Keratinocyte (primary cell): ENCODE measurements at regions not wholly inside any gene's neighbourhood (a gene's known extent, or its start where the extent isn't known, plus 50 kb on each side); places are given as distances from the start of the nearest gene placed in this dataset.

Experiments
- DNase-seq: peaks from one replicate; pipeline ENCODE4 v3.0.0-alpha.2; 2011; ENCODE audit warnings: low read depth, missing footprints, low spot score
- FAIRE-seq: peaks from 2 replicates; lab custom pipeline; 2011; peaks lifted over from hg19 to GRCh38; lab: Jason Lieb, UNC
- H2AFZ ChIP-seq: 2 replicates; pipeline ENCODE4 v1.6.0; 2012; ENCODE audit warnings: low read length, control low read depth, inconsistent platforms; ENCODE audit not compliant: control insufficient read depth
- H3K27ac ChIP-seq: 2 replicates; pipeline ENCODE4 v1.5.1; 2011; ENCODE audit warnings: low read length; ENCODE audit not compliant: control insufficient read depth, insufficient read depth
- H3K27me3 ChIP-seq: 3 replicates; pipeline ENCODE4 v1.6.0; 2011; ENCODE audit warnings: low read length; ENCODE audit not compliant: control insufficient read depth, insufficient read depth; ENCODE audit errors: extremely low read depth
- H3K36me3 ChIP-seq, 2 experiments: 2 replicates in 1 of 2; 3 replicates in 1 of 2; pipeline ENCODE4 v1.5.1; 2011; ENCODE audit warnings: low read length in 2 of 2, mild to moderate bottlenecking in 1 of 2; ENCODE audit not compliant: control insufficient read depth in 2 of 2, insufficient read depth in 2 of 2; ENCODE audit errors: extremely low read depth in 1 of 2
- H3K4me1 ChIP-seq: 3 replicates; pipeline ENCODE4 v1.5.1; 2011; ENCODE audit warnings: low read length; ENCODE audit not compliant: control insufficient read depth, insufficient read depth; ENCODE audit errors: extremely low read depth
- H3K4me2 ChIP-seq: 3 replicates; pipeline ENCODE4 v1.6.0; 2011; ENCODE audit warnings: low read depth, low read length; ENCODE audit not compliant: control insufficient read depth, insufficient read depth; ENCODE audit errors: extremely low read depth
- H3K4me3 ChIP-seq, 3 experiments: fragments of 200-600 bp in 1 of 3; sonication (generic) in 1 of 3; 2 replicates in 2 of 3; 3 replicates in 1 of 3; pipeline ENCODE4 v1.5.1; 2011 to 2016; ENCODE audit warnings: low read length in 3 of 3, mild to moderate bottlenecking in 3 of 3, control low read depth in 2 of 3, inconsistent platforms in 1 of 3, low read depth in 1 of 3, mixed read lengths in 1 of 3, mixed run types in 1 of 3, moderate library complexity in 1 of 3; ENCODE audit not compliant: control insufficient read depth in 2 of 3, insufficient read depth in 2 of 3; ENCODE audit errors: extremely low read depth in 1 of 3
- H3K79me2 ChIP-seq: 2 replicates; pipeline ENCODE4 v1.6.0; 2012; ENCODE audit warnings: low read length; ENCODE audit not compliant: control insufficient read depth, insufficient read depth
- H3K9ac ChIP-seq: 3 replicates; pipeline ENCODE4 v1.6.0; 2011; ENCODE audit warnings: low read length; ENCODE audit not compliant: control insufficient read depth, insufficient read depth; ENCODE audit errors: extremely low read depth
- H3K9me1 ChIP-seq: 3 replicates; pipeline ENCODE4 v1.6.0; 2011; ENCODE audit warnings: low read length; ENCODE audit not compliant: control insufficient read depth, insufficient read depth; ENCODE audit errors: extremely low read depth
- H3K9me3 ChIP-seq: 2 replicates; pipeline ENCODE4 v1.5.1; 2012; ENCODE audit warnings: low read depth, low read length; ENCODE audit not compliant: control insufficient read depth
- H4K20me1 ChIP-seq: 3 replicates; pipeline ENCODE4 v1.6.0; 2011; ENCODE audit warnings: low read length; ENCODE audit not compliant: control insufficient read depth, insufficient read depth; ENCODE audit errors: extremely low read depth
- EZH2 ChIP-seq: IDR thresholded peaks from one replicate; pipeline ENCODE4 v1.6.1; 2012; ENCODE audit warnings: inconsistent platforms, mild to moderate bottlenecking, low read length, moderate library complexity
- dilution Hi-C: fragments of 300-500 bp; cut with MboI; formaldehyde crosslinking; loops from one replicate; pipeline ENCODE4 v1.7.0; 2020; ENCODE audit warnings: low sequenced_read_pairs; ENCODE audit not compliant: extremely low pct_ligation_motif_present
- TF ChIP-seq, protein P1 (sequence below), 3 experiments: IDR thresholded peaks in 1 of 3; conservative IDR thresholded peaks in 1 of 3; optimal IDR thresholded peaks in 1 of 3; 2 replicates in 2 of 3; 3 replicates in 1 of 3; pipeline versions ENCODE3 to v1.5.1; 2011; ENCODE audit warnings: low read length in 3 of 3, mild to moderate bottlenecking in 3 of 3, moderate library complexity in 2 of 3, control low read depth in 1 of 3, inconsistent platforms in 1 of 3; ENCODE audit not compliant: insufficient read depth in 2 of 3; ENCODE audit errors: extremely low read depth in 1 of 3

DNA sequence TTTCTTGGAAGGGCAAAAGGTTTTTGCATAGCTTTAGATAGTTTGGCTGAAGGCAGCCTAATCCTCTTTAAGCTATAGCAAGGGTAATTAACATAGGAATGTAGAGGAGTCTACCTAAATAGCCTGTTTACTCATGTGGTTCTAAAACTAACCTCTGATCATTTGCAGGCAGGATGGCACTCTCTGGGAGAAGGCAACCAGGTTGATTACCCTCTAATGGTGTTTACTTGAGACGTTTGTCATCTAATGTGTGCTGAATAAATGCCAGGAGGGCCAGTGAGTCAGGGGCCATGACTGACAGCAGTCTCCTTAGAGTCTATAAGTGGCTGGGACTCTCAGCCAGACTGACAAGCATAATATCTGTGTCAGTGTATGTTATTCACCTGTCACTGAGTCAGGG lies 286.4 kb downstream of the PCNX1 start:
- Histone ChIP-seq H3K27ac (no peak overlapping the region), H3K9me1 (no peaks in the 10 kb centered on the region), H3K36me3 (no peaks in the 10 kb centered on the region), H3K27me3 (peaks cover 2% of the 10 kb centered on the region), H3K4me3 (no peak overlapping the region), H2AFZ (no peak overlapping the region), H3K4me1 (no peaks in the 10 kb centered on the region), H3K9me3 (no peaks in the 10 kb centered on the region), H3K4me2 (no peak overlapping the region), H3K9ac (no peak overlapping the region), H3K79me2 (no peaks in the 10 kb centered on the region), H4K20me1 (no peaks in the 10 kb centered on the region)
- dilution Hi-C loops: no loop called here
- TF ChIP-seq, protein P1, sequence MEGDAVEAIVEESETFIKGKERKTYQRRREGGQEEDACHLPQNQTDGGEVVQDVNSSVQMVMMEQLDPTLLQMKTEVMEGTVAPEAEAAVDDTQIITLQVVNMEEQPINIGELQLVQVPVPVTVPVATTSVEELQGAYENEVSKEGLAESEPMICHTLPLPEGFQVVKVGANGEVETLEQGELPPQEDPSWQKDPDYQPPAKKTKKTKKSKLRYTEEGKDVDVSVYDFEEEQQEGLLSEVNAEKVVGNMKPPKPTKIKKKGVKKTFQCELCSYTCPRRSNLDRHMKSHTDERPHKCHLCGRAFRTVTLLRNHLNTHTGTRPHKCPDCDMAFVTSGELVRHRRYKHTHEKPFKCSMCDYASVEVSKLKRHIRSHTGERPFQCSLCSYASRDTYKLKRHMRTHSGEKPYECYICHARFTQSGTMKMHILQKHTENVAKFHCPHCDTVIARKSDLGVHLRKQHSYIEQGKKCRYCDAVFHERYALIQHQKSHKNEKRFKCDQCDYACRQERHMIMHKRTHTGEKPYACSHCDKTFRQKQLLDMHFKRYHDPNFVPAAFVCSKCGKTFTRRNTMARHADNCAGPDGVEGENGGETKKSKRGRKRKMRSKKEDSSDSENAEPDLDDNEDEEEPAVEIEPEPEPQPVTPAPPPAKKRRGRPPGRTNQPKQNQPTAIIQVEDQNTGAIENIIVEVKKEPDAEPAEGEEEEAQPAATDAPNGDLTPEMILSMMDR (optimal IDR thresholded peaks at IDR 0.05 in 1 of 3, IDR thresholded peaks at IDR 0.05 in 1 of 3, conservative IDR thresholded peaks at IDR 0.05 in 1 of 3; ENCODE audit: extremely low read depth in 1 of 3, insufficient read depth in 2 of 3, low read length in 3 of 3): no peak
- TF ChIP-seq EZH2: no peak
- FAIRE-seq (no peak), DNase-seq (no peak)

DNA sequence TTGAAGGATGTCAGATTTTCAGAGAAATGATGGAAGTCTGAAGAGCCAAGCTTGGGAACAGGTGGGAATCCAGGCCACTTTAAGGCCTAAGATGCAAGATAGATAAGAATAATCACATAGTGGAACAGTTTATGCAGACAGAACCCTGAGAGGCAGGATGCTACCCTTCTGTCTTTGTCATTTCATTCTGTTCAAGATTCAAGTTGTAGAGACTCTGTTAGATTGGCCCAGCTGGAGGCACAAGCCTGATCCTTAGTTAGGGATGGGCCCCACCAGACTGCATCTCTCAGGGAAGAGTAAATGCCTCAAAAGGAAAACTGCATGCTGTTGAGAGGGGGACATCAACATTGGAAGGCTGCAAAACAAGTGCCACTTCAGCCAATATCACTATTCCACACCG lies 287.0 kb downstream of the PCNX1 start:
- Histone ChIP-seq H3K27ac (no peak overlapping the region), H3K27me3 (peaks cover 2% of the 10 kb centered on the region), H3K4me2 (no peak overlapping the region), H3K9ac (no peak overlapping the region), H4K20me1 (no peaks in the 10 kb centered on the region), H3K4me3 (no peak overlapping the region), H3K9me3 (no peaks in the 10 kb centered on the region), H3K79me2 (no peaks in the 10 kb centered on the region), H3K9me1 (no peaks in the 10 kb centered on the region), H2AFZ (no peak overlapping the region), H3K4me1 (no peaks in the 10 kb centered on the region), H3K36me3 (no peaks in the 10 kb centered on the region)
- no peak for FAIRE-seq
- dilution Hi-C loops: no loop called here
- no peak for DNase-seq
- TF ChIP-seq, protein P1 (optimal IDR thresholded peaks at IDR 0.05 in 1 of 3, IDR thresholded peaks at IDR 0.05 in 1 of 3, conservative IDR thresholded peaks at IDR 0.05 in 1 of 3; ENCODE audit: extremely low read depth in 1 of 3, insufficient read depth in 2 of 3, low read length in 3 of 3): no peak
- no peak for TF ChIP-seq EZH2
